NOMO-1 (cell line): ENCODE measurements at regions not wholly inside any gene's neighbourhood (a gene's known extent, or its start where the extent isn't known, plus 50 kb on each side); places are given as distances from the start of the nearest gene placed in this dataset.
A peak's percentile ranks its signal among the peaks of the same experiment; 100 is the strongest.

Source experiments
- DNase-seq, 2 experiments: peaks; one replicate each; lab custom pipeline; 2025; ENCODE audit not compliant: unreplicated experiment in 2 of 2; lab: John Stamatoyannopoulos, UW

GRCh38 chr17:14918540-14918939 lies 346.6 kb downstream of the PMP22 start:
- no peak for DNase-seq

DNA sequence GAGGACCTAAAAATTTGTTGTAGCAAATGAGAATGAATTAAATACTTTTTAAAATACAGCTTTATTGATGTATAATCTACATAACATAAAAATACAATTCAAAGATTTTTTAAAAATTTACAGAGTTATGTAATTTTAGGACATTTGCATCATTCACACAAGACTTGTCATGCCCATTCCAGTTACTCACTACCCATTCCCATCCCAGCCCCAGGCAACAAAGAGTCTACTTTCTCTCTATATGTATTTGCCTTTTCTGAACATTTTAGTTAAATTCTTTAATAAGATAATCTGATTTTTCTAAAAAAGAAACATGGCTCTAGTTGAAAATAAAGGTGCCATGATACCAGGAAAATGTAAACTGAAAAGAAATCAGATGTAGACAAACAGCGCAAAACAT lies 354.2 kb downstream of the PMP22 start:
- DNase-seq: no peak

- DNase-seq: no peak
These were observed 360.7 kb downstream of the PMP22 start for GRCh38 chr17:14904386-14904785.

DNA sequence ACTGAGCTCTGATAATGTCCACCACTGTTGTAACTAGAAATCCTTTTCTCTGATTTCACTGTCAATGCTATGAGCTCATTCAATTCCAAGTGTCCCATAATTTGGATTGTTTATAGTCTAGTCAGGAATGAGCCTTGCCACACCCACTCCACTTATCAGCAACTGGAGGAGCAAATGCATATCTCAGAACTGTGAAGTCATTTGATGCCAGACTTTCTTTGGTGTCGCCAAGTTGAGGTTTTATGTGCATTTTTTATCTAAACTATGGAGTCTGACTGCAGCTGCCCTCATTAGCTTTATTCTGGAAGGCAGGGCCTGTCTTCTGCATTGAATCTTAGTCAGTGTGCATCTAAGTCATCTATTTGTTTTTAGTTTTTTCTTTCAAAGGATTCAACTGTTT lies 361.3 kb downstream of the PMP22 start:
- no peak for DNase-seq

- DNase-seq: no peak
These were observed 362.3 kb downstream of the PMP22 start for GRCh38 chr17:14902803-14903202.

- no peak for DNase-seq
These were observed 362.8 kb downstream of the PMP22 start for GRCh38 chr17:14902297-14902696.

GRCh38 chr17:14901376-14901775 lies 363.8 kb downstream of the PMP22 start:
- DNase-seq: no peak

GRCh38 chr17:14886200-14886739 lies 378.9 kb downstream of the PMP22 start:
- no peak for DNase-seq

- DNase-seq: no peak
These were observed 383.0 kb downstream of the PMP22 start for GRCh38 chr17:14882131-14882530.

DNA sequence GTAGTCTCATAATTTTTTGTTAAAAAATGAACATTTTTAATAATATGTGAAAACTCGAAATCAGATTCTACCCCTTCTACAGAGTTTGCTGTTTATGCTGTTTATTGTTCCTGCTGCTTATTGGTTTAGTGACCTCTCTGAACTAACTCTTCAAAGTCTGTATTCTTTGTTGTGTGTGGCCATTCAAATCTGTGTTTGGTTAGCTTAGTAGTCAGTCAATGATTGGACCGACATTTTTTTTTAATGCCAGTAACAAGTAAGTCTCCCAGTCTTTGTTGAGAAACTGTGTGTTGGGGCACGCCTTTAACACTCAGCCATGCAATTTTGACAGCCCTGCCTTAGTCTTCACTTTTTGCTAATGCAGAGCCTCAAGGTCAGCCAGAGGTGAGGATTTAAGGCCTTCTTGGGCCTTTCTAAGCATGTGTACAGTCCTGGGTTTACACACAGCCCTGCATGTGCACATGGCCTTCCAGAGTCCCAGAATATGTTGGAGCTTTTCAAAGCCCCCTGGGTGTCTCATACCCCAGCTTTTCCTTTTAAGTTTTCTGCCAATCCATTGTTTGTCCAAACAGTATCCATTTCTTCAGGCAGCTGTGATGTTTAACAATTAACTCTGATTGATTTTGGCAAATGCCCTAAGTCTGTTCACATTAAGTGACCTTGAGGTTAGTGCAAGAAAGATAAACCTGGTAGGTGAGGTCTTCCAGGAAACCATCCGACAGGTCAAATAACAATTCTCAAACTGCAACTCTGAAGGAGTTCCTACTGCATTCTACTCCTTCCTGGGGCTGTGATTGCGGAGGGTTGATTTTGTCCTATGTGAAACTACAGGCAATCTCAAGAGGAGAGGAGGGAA lies 389.3 kb downstream of the PMP22 start:
- DNase-seq: no peak

DNA sequence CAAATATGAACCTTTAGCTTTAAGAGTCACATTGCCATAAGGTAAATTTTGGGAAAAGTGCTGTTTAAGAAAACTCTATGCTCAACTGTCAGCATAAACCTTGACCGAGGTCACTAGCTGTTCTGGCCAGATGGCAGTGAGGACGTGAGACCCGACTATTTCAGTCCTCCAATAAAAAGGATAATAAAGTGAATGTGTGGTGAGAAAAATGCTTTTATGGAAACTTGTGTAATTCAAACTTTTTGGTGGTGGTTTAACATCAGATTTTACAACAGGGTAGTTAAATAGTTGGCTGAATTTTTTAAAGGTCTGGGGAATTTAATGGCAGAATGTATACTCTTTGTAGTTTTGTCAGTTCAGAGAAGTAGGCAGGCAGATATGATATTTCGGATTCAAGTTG lies 391.1 kb downstream of the PMP22 start:
- DNase-seq: no peak

DNA sequence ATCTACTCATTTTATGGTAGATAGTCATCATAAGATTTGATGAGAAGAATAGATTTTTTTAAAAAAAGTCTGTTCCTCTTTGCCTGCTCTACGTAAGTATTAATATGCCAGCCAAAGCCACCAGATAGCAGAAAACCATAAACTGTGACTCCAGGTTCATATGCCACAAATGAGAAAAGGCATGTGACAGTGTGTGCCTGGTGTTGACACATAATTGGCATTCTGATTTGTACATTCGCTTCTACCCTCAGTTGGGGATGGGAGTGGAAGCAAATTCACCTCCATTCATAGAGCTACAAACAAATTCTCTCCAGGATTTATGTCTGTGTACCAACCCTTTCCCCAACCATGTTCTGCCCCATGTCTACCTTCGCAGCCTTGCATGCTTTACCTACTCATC lies 391.6 kb downstream of the PMP22 start:
- no peak for DNase-seq

- peak in 1 of 2 experiments; percentile 3 for DNase-seq
These were observed 393.2 kb downstream of the PMP22 start for GRCh38 chr17:14871921-14872320.

DNA sequence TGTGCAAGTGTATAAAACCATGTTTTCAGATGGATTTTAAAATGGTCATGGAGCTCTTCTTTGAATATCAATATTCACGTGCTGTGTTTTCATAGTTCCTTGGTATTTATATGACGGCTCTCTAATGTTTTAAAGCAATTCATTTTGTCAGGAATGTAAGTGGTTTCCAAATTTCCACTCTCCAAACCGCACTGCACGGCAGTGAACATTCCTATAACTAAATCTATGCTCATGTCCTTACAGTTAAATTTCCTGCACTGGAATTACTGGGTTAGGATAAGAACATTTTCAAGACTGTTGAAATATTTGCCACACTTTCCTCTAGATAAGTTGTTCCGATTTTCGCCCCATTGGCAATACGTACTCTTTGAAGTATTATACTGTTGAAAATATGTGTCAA lies 398.9 kb downstream of the PMP22 start:
- no peak for DNase-seq

DNA sequence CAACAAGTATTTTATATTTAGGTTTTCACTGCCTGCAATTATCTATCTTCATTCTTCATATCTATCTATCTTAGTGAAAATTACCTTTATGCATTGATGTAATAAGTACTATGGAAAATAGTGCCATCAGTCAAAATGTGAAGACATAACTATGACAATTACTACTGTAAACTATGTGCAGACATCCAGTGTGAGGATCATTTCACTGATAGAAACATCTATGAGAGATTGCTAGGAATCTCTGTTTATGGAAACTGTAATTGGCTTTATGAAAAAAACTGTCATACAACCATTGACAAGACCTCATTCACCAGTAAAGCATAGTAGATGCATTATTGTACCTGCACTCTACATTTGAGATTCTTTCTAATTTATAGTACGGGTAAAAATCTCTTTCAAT lies 401.0 kb downstream of the PMP22 start:
- no peak for DNase-seq

- DNase-seq: no peak
These were observed 405.6 kb downstream of the PMP22 start for GRCh38 chr17:14859542-14859941.

GRCh38 chr17:14856176-14856575 lies 408.9 kb downstream of the PMP22 start:
- DNase-seq: no peak

GRCh38 chr17:14854691-14855090 lies 410.4 kb downstream of the PMP22 start:
- no peak for DNase-seq

GRCh38 chr17:14845591-14846281 lies 419.4 kb downstream of the PMP22 start:
- DNase-seq: no peak

DNA sequence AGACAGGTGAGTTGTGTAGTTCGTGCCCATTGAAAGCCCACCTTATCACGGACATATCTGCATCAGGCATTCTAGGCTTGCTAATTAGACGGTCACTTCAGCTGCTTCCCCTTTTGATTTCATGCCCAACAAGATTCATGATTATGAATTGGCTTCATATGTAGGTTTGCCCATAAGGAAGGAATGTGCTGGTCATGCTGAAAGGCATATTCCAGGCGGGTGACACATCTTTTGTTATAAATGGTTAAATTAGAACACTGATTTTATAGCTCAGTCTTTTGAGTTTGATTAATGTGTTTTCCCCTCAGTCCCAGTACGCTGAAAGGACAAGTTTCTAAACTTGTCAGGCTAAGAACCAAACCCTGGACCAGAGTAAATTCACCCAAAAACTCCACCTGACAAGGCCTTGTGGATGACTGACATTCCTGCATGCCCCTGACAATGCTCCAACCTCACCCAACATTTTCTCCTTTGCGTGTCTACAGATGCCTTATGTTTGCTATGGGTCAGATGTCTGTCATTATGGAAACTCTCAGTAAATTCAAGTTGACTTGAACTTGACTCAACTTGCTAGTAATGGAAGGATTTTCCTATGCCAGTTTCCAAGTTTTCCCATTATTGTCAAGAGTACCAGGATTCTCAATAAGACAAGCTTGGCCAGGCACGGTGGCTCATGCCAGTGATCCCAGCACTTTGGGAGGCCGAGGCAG lies 421.9 kb downstream of the PMP22 start:
- no peak for DNase-seq

- no peak for DNase-seq
These were observed 424.4 kb downstream of the PMP22 start for GRCh38 chr17:14840616-14841231.
